ENCODE measurements at regions not wholly inside any gene's neighbourhood (a gene's known extent, or its start where the extent isn't known, plus 50 kb on each side); places are given as distances from the start of the nearest gene placed in this dataset.

GRCh38 chr4:14726877-14727361, 275.4 kb upstream of the CPEB2 start:
- H3K4me3 ChIP-seq = no peak overlapping the region
- intact Hi-C loops (cut with DNase I; ENCODE audit: low total_unique reads) = no loop called here
- no peak for TF ChIP-seq CTCF (IDR thresholded peaks at IDR 0.05)
- DNase-seq = no peak
- H3K36me3 ChIP-seq = no peaks in the 10 kb centered on the region
- no peak overlapping the region for H3K27ac ChIP-seq
- peaks cover 0 to 7% (median 0%) of the 10 kb centered on the region in 4 donors for H3K4me1 ChIP-seq
- H3K27me3 ChIP-seq = no peaks in the 10 kb centered on the region
- no peaks in the 10 kb centered on the region for H3K9me3 ChIP-seq

GRCh38 chr4:14729282-14730000, 272.8 kb upstream of the CPEB2 start:
- no peak for TF ChIP-seq CTCF (IDR thresholded peaks at IDR 0.05)
- H3K27ac ChIP-seq = no peak overlapping the region
- H3K4me1 ChIP-seq = peaks cover 0 to 7% (median 0%) of the 10 kb centered on the region in 4 donors
- intact Hi-C loops (cut with DNase I; ENCODE audit: low total_unique reads) = no loop called here
- no peaks in the 10 kb centered on the region for H3K9me3 ChIP-seq
- H3K27me3 ChIP-seq = no peaks in the 10 kb centered on the region
- H3K36me3 ChIP-seq = no peaks in the 10 kb centered on the region
- DNase-seq = no peak
- no peak overlapping the region for H3K4me3 ChIP-seq

- DNase-seq = no peak
- no peak overlapping the region for H3K27ac ChIP-seq
- H3K9me3 ChIP-seq = no peaks in the 10 kb centered on the region
- H3K36me3 ChIP-seq = no peaks in the 10 kb centered on the region
- no peak overlapping the region for H3K4me3 ChIP-seq
- H3K27me3 ChIP-seq = no peaks in the 10 kb centered on the region
- no peak for TF ChIP-seq CTCF (IDR thresholded peaks at IDR 0.05)
- intact Hi-C loops (cut with DNase I; ENCODE audit: low total_unique reads) = no loop called here
- H3K4me1 ChIP-seq = no peaks in the 10 kb centered on the region
Measured at GRCh38 chr4:14742054-14742453, 260.2 kb upstream of the CPEB2 start.

- Histone ChIP-seq H3K27ac (no peak overlapping the region), H3K27me3 (no peaks in the 10 kb centered on the region), H3K4me3 (no peak overlapping the region), H3K9me3 (no peaks in the 10 kb centered on the region), H3K4me1 (no peaks in the 10 kb centered on the region), H3K36me3 (no peaks in the 10 kb centered on the region)
- intact Hi-C loops (cut with DNase I; ENCODE audit: low total_unique reads) = no loop called here
- DNase-seq = no peak
- TF ChIP-seq CTCF (IDR thresholded peaks at IDR 0.05) = no peak
Measured at GRCh38 chr4:14743172-14743571, 259.1 kb upstream of the CPEB2 start.

- Histone ChIP-seq H3K27me3 (no peaks in the 10 kb centered on the region), H3K4me3 (no peak overlapping the region), H3K36me3 (no peaks in the 10 kb centered on the region), H3K27ac (no peak overlapping the region), H3K4me1 (no peaks in the 10 kb centered on the region), H3K9me3 (no peaks in the 10 kb centered on the region)
- no peak for DNase-seq
- intact Hi-C loops (cut with DNase I; ENCODE audit: low total_unique reads) = no loop called here
- TF ChIP-seq CTCF (IDR thresholded peaks at IDR 0.05) = no peak
Measured at GRCh38 chr4:14743601-14744000, 258.7 kb upstream of the CPEB2 start.

All from tibial artery (tissue), 4 donors.